ENCODE measurements at regions not wholly inside any gene's neighbourhood (a gene's known extent, or its start where the extent isn't known, plus 50 kb on each side); places are given as distances from the start of the nearest gene placed in this dataset.

DNA sequence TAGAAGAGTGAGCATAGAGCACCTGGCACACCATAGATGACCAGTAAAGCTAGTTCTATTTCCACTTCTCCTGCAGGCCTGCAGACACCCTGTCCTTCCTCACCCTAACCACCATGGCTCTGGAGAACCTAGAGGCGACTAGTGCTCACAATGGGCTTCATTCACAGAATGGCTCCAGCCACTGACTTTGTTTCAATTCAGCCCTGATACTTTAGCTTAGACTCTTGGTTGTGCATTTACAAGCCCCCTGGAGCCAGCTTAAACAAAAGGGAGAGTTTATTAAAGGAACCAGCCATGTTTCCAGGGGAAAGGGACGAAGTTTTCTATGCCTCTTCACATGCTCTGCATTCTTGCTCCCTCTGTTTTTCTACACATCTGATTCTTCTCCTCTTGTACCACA lies 123.7 kb downstream of the NAV1 start (continued):
- TF ChIP-seq, protein P1, sequence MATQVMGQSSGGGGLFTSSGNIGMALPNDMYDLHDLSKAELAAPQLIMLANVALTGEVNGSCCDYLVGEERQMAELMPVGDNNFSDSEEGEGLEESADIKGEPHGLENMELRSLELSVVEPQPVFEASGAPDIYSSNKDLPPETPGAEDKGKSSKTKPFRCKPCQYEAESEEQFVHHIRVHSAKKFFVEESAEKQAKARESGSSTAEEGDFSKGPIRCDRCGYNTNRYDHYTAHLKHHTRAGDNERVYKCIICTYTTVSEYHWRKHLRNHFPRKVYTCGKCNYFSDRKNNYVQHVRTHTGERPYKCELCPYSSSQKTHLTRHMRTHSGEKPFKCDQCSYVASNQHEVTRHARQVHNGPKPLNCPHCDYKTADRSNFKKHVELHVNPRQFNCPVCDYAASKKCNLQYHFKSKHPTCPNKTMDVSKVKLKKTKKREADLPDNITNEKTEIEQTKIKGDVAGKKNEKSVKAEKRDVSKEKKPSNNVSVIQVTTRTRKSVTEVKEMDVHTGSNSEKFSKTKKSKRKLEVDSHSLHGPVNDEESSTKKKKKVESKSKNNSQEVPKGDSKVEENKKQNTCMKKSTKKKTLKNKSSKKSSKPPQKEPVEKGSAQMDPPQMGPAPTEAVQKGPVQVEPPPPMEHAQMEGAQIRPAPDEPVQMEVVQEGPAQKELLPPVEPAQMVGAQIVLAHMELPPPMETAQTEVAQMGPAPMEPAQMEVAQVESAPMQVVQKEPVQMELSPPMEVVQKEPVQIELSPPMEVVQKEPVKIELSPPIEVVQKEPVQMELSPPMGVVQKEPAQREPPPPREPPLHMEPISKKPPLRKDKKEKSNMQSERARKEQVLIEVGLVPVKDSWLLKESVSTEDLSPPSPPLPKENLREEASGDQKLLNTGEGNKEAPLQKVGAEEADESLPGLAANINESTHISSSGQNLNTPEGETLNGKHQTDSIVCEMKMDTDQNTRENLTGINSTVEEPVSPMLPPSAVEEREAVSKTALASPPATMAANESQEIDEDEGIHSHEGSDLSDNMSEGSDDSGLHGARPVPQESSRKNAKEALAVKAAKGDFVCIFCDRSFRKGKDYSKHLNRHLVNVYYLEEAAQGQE (IDR thresholded peaks at IDR 0.05) = no peak

DNA sequence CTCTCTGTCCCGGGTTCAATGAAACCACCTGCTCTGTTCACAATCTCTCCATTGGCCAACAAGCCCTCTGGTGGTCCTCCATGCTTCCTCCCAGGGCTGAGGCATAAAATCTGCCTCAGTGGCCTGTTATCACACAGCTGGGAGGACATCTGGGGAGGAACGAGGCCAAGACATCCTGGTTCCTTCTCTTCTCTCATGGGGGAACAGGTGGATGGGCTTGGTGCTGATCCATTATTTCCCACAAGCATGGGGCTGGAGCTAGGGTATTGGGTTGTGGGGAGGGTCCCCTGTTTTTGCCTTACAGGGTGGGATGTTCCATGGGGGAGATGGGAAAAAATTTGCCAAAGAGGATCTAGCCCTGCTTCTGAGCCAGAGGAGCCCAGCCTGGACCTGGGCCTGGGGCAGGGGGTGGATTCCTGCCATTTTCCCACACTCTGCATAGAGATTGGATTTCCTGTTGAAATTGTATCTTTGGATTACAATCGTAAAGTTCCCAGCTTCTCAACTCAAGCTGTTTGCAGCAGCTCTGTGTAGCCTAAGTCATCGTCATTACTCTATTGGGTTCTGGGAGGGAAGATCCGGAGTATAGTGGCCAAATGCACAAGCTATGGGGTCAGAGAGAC lies 124.7 kb downstream of the NAV1 start:
- WGBS = 89% methylated on average over 5 of the region's 5 CpGs

More for the DNA sequence above, 124.7 kb downstream of the NAV1 start:
- no peak for TF ChIP-seq HNF4A (conservative IDR thresholded peaks at IDR 0.05)
- TF ChIP-seq SP1 (IDR thresholded peaks at IDR 0.05) = no peak
- no peak for TF ChIP-seq TAF1 (conservative IDR thresholded peaks at IDR 0.05)
- TF ChIP-seq, protein P2, sequence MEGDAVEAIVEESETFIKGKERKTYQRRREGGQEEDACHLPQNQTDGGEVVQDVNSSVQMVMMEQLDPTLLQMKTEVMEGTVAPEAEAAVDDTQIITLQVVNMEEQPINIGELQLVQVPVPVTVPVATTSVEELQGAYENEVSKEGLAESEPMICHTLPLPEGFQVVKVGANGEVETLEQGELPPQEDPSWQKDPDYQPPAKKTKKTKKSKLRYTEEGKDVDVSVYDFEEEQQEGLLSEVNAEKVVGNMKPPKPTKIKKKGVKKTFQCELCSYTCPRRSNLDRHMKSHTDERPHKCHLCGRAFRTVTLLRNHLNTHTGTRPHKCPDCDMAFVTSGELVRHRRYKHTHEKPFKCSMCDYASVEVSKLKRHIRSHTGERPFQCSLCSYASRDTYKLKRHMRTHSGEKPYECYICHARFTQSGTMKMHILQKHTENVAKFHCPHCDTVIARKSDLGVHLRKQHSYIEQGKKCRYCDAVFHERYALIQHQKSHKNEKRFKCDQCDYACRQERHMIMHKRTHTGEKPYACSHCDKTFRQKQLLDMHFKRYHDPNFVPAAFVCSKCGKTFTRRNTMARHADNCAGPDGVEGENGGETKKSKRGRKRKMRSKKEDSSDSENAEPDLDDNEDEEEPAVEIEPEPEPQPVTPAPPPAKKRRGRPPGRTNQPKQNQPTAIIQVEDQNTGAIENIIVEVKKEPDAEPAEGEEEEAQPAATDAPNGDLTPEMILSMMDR (IDR thresholded peaks at IDR 0.05; ENCODE audit: low read depth, low read length, missing input control) = no peak
- no peak for TF ChIP-seq FOXA1 (IDR thresholded peaks at IDR 0.05)
- TF ChIP-seq, protein P3, sequence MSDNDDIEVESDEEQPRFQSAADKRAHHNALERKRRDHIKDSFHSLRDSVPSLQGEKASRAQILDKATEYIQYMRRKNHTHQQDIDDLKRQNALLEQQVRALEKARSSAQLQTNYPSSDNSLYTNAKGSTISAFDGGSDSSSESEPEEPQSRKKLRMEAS (IDR thresholded peaks at IDR 0.05) = no peak
- no peak for TF ChIP-seq JUND (IDR thresholded peaks at IDR 0.05)
- TF ChIP-seq, protein P1 (IDR thresholded peaks at IDR 0.05) = no peak
- no peak for TF ChIP-seq RAD21 (IDR thresholded peaks at IDR 0.05)
- TF ChIP-seq, protein P4, sequence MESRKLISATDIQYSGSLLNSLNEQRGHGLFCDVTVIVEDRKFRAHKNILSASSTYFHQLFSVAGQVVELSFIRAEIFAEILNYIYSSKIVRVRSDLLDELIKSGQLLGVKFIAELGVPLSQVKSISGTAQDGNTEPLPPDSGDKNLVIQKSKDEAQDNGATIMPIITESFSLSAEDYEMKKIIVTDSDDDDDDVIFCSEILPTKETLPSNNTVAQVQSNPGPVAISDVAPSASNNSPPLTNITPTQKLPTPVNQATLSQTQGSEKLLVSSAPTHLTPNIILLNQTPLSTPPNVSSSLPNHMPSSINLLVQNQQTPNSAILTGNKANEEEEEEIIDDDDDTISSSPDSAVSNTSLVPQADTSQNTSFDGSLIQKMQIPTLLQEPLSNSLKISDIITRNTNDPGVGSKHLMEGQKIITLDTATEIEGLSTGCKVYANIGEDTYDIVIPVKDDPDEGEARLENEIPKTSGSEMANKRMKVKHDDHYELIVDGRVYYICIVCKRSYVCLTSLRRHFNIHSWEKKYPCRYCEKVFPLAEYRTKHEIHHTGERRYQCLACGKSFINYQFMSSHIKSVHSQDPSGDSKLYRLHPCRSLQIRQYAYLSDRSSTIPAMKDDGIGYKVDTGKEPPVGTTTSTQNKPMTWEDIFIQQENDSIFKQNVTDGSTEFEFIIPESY (IDR thresholded peaks at IDR 0.05) = no peak
- TF ChIP-seq EGR1 (IDR thresholded peaks at IDR 0.05; ENCODE audit: low read depth in 2 of 2) = no peak
- no peak for TF ChIP-seq RXRA (IDR thresholded peaks at IDR 0.05)
- TF ChIP-seq NR2F2 (IDR thresholded peaks at IDR 0.05) = no peak
- TF ChIP-seq, protein P5, sequence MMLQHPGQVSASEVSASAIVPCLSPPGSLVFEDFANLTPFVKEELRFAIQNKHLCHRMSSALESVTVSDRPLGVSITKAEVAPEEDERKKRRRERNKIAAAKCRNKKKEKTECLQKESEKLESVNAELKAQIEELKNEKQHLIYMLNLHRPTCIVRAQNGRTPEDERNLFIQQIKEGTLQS (IDR thresholded peaks at IDR 0.05) = no peak
- no peaks in the 10 kb centered on the region for H3K9me3 ChIP-seq (ENCODE audit: control insufficient read depth in 4 of 4, low read length in 3 of 4)
- no peak overlapping the region for H3K9ac ChIP-seq (ENCODE audit: low read depth in 1 of 2, low read length in 2 of 2)
- no peak overlapping the region for H3K4me3 ChIP-seq (ENCODE audit: low read depth in 1 of 3, low read length in 3 of 3)
- no peak for DNase-seq (ENCODE audit: low spot score)
- no peaks in the 10 kb centered on the region for H3K27me3 ChIP-seq (ENCODE audit: control insufficient read depth in 4 of 4, insufficient read depth in 4 of 4, low read length in 3 of 4)
- H3K27ac ChIP-seq (ENCODE audit: low read depth in 1 of 2, low read length in 2 of 2) = no peak overlapping the region
- no peaks in the 10 kb centered on the region for H3K4me1 ChIP-seq (ENCODE audit: control insufficient read depth in 4 of 4, insufficient read depth in 4 of 4, low read length in 3 of 4)
- H3K36me3 ChIP-seq (ENCODE audit: control insufficient read depth in 4 of 4, insufficient read depth in 3 of 4, low read depth in 1 of 4, low read length in 3 of 4) = no peaks in the 10 kb centered on the region

Measured in liver (tissue), 8 donors.